ENCODE measurements at regions not wholly inside any gene's neighbourhood (a gene's known extent, or its start where the extent isn't known, plus 50 kb on each side); places are given as distances from the start of the nearest gene placed in this dataset.
A peak's percentile ranks its signal among the peaks of the same experiment; 100 is the strongest.
"Not testable (repeated sequence)": the region's sequence is repeated elsewhere in the genome, so short reads cannot be mapped to it uniquely, and the experiment has no call there.

DNA sequence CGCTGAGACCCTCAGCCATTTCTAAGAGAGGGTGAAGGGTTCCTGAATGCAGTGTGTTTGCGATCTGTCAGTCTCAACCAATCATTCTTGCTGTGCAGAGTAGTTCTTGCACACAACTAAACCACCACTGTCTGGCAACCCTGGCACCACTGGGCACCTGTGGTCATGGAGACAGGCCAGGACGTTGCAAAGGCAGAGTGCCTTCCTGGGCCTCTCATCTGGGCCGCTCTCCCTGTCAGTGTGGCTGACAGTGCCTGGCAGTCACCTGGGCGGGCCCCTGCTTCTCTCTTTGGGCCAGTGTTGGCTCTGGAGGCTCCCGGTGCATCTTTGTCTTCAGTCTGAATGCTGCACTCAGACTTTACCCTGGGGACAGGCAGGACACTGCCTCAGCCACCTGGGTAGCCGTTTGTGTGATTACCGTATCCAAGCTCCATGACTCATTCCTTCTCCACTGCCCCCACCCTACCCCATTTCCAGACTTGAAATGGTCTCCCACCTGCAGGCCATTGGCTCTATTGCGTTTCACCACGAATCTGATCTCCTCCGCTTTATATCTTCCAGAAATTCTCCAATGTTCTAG lies 104.6 kb upstream of the KLF13 start:
- DNase-seq: no peak

DNA sequence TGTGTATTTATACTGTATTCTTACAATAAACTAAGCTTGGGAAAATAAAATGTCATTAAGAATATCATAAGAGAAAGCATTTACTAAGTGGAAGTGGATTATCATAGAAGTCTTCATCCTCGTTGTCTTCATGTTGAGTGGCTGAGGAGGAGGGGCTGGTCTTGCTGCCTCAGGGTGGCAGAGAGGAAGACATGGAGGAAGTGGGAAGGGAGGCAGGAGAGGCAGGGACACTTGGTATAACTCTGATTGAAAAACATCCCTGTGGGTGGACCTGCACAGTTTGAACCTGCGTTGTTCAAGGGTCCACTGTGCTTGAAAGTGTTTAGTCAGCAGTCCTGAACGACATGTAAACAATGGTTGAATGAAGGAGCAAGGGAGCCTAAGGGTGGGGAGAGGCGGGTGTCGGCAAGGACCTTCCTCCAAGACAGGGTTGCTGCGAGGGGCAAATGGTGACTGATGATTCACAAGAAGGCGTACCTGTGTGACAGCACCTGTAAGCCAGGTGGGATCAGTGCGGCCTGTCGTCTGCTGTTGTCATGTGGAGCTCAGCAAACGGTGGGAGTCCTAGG lies 103.8 kb upstream of the KLF13 start:
- no peak for DNase-seq

DNA sequence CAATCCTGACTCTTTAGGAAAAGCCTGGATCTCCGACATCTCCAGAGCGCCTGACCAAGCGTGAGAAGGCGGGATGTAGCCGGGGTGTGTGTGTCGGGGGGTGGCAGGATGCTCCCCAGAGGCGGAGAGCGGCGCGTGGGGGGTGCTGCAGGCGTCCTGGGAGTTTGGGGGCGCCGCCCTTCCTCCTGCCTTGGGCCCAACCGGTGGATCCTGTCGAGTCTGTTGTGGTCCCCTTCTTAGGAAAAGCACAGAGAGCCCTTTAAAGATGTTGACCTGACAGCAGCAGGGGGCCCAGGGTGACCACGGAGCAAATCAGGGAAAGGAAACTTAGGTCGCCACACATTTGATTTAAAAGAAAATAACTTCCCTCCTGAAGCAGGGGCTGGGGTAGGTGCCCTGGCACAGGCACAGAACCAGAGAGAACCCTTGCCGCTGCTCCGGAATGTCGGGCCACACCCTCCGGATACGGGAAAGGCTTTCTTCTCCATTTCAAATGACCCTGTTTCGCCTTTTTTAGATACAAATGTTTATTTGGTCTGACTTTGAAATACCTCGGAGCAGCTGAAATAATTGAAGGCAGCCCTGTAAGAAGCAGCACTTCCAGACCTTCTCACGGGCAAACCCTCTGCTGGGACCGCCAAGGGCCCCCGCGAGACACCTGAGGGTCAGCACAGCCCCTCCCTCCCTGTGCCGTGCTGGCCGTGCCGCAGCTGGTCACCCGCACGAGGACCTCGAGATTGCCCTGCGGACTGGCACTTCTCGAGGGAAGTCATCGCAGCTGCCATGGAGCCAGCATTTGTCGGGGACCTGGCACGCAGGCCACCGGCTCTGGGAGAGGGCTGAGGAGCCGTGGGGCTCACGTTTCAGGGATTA lies 102.9 kb upstream of the KLF13 start:
- no peak for DNase-seq

DNA sequence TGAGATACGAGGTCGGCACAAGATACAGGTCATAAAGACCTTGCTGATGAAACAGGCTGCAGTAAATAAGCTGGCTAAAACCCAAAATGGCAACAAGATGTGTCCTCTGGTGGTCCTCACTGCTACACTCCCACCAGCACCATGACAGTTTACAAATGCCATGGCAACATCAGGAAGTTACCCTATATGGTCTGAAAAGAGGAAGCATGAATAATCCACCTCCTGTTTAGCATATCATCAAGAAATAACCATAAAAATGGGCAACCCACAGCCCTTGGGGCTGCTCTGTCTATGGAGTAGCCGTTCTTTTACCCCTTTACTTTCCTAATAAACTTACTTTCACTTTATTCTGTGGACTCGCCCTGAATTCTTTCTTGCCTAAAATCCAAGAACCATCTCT lies 102.0 kb upstream of the KLF13 start:
- not testable (repeated sequence) for DNase-seq

DNA sequence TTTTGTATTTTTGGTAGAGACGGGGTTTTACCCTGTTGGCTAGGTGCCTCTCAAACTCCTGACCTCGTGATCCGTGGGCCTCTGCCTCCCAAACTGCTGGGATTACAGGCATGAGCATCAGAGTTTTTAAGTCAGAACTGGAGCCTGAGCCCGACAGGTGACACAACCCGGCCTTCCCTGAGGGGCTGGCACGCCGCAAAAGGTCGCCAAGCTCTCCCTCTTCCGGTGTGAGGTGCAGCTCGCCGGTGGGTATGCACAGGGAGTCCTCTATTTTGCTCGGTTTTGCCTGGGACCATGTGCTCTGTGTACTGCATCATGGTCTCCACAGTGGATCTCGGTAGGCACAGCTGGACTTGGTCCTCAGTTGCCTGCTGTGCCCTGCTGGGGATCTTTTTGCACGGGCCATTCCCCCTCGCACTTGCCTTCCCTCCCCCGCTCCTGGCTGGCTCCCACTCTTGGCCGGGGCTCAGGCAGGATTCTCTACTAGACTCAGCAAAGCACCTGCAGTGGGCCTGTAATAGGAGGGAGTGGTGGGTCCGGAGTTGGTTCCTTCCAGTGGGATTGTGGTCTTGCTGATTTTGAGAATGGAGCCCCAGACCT lies 101.2 kb upstream of the KLF13 start:
- DNase-seq: no peak

DNA sequence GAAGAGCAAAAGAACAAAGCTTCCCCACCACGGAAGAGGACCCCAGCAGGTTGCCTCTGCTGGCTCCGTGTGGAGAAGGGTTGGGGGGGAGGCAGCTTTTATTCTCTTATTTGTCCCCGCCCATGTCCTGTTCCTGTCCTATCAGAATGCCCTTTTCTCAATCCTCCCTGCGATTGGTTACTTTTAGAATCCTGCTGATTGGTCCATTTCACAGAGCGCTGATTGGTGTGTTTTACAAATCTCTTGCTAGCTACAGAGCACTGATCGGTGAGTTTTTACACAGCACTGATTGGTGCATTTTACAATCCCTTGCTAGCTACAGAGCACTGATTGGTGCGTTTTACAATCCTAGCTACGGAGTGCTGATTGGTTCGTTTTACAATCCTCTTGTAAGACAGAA lies 100.6 kb upstream of the KLF13 start:
- DNase-seq: no peak

DNA sequence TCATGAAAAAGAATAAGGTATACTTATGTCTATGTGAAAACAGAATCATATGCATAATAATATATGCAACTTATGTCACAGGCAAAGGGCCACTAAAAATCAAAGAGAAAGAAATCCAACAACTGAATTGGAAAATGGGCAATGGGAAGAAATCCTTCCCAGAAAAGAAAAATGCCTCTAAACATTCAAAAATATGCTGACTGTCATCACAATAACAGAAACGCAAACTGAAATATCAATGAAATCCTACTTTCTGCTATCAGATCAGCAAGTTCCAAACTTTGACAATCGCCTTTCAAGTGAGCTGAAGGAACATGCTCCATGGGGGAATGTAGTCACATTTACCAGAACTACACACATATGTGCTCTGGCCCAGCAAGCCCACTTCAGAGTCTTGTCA lies 99.4 kb upstream of the KLF13 start:
- DNase-seq: no peak

DNA sequence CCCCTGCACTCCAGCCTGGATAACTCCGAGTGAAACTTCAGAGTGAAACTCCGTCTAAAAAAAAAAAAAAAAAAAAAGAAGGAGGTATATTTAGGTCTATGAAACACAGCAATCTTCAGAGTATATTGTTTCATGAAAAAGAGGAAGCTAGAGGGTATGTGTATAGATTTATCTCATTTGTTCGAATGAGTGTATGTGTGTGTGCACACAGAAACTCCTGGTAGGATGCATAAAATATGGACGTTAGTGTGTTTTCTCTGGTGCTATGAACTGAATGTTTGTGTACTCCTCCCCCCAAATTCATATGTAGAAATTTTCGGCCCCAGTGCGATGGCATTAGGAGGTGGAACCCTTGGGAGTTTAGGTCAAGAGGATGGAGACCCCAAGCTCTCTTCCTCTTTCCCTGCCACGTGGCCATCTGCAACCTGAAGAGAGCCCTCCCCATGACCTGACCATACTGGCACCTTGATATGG lies 98.6 kb upstream of the KLF13 start:
- no peak for DNase-seq

DNA sequence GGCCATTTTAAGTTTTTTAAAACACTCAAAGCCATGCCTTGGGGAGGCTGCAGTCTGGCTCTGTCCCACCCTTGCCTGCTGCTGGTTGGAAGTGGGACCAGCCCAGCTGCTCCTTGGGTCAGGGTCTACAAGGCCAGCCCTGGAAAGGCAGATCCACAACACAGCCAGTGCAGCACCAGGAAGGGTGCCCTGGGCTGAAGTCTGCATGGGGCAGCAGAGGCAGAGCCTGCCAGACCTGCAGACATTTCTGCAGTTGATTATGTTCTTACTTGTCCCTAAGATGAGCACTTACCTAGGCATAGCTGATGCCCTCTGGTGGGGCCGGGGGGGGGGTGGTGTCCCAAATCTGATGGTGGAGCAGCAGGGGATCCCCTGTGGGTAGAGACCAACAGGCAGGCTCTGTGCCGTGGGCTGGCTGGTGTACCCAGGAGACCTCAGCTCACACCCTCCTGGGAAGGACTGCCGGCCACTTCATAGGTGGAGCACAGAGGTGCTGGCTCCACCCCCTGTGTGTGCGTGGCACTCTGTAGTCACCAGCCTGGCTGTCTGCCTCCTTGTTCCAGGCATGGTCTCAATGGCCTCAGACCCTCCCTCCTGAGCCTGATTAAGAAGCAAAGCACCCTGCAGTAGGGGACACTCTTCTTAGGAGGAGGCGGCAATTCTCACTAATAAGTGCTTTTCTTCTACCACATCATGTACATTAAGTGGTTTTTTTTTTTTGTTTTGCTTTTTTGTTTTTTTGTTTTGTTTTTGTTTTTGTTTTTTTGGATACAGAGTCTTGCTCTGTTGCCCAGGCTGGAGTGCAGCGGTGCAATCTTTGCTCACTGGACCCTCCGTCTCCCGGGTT lies 97.4 kb upstream of the KLF13 start:
- DNase-seq: no peak

DNA sequence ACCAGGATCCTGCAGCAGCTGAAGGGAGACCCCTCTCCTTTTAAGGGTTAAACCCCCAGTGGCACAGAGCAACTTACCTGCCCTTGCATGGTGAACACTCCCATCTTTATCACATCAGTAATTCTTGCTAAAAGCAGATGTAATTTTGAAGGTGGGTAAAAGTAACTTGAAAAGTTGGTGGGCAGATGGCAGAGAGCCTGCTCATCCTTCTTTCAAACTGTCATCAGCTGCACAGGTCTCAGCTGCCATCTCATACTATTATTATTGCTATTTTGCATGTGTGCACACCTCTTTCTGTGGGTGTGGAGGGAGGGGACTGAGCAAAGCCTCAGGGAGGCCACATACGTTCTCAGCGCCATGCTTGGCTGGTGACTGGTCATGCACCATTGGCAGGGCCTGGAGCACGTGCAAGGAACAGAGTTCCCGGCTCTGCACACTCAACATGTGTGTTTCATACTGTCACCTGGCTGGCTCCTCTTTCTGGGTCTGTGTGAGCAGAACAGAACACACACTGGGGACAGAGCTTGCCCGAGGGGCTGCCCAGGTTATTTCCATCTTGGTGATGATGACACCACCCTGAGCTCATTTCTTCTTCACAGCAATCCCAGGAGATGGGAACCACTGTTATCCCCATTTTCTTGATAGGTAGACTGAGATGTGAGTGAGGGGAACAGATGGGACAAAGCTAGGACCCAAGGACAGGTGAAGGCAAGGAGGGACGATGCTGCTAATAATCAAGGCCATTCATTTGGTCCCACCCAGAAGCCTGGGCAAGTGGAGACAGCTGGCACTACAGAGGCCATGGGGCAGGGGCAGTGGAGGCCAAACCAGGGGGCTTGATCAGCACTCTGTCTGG lies 95.8 kb upstream of the KLF13 start:
- no peak for DNase-seq

DNA sequence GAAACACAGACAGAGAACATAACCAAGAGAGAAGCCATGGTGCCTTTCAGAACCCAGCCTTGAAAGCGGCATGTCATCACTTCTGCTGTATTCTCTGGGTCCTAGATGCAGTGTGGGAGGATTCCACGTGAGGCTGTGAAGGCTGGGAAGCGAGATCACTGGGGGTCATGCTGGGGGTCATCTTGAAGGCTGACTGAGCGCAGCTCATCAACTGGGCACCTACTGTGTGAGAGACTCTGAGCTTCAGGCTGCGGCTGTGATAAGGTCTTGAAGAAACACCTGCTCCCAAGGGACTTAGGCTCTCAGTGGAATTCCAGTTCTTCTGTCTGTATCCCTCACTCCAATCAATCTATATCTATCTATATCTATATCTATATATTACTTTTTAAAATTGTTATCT lies 91.8 kb upstream of the KLF13 start:
- no peak for DNase-seq

DNA sequence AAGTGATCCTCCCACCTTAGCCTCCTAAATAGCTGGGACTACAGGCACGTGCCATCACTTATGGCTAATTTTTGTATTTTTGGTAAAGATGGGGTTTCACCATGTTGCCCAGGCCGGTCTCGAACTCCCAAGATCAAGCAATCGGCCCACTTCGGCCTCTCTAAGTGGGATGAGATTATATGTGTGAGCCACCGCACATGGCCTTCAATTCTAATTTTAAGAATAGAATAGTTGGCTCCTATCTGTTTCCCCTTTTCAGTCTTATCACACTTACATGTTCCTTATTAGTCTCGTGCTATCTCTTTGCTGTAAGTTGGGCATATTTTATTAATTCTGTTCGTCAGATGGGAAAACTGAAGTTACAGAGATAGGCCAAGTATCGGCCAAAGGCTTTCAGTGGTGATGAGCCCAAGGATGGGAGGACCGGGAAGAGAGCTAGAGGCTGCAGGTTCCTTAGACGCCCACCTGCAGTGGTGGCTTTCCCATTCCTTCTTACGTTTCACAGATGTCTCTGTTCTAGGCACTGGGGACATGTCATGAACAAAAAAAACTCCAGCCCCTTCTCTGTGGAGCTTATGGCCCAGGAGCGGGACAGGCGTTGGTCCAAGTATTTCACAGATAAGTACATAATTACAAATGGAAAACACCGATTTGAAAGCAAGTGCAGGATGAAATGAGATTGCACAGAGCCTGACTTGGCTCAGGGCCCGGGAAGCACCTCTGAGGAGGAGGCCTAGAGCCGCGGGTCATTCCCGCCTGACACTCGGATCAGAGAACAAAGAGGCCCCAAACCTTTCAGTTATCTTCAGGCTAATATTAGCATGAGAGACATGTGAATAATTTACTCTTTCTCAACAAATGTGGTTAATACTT lies 91.1 kb upstream of the KLF13 start:
- DNase-seq: peak; percentile 41

DNA sequence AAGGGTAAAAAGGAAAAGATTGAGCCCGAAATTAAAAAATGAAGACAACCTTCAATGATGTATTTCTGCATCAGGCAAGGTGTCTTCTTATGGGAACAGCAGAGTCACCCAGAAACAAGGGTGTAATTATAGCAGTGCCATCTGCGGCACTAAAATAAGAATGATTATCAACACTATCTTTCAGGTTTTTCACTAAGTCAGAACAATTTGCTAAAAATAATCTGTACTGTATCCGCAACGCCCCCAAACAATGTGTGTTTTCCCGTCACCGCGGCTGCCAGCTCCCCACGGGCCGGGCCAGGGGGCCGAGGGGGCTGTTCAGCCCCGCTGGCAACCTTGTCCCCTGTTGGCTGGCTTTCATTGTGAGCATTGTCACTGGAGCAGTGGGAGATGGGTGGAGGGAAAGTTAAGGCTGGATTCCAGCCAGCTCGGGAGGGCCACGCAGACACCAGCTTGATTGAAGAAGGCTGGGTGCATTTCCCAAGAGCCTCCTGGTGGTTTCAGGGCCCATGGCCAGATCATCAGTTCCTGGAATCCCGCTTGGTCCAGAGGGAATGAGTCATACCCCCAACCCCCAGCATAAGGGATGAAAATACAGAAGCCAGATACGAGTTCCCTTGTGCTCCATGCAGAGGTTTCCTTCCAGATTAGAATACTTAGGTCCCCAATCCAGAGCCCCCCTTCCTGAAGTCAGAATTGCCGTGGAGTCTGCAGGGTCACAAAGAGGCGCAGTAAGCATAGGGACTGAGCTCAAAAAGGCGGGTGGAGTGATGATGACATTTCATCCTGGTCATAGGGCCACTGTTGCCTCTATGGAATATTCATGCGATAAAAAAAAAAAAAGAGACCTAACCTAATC lies 90.2 kb upstream of the KLF13 start:
- peak; percentile 13 for DNase-seq

DNA sequence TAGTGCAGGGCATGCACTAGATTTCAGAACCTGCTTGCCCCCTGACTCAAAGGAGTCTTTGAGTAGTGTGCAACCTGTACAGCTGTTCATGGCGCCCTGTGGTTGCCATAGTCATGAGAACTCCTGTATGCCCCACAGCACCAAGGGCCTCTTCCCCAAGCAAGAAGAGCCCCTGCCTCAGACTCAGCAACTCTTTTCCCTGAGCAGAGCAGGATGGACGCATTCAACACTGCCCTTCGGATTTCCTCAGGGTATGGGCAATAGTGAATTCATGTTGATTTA lies 89.7 kb upstream of the KLF13 start:
- DNase-seq: no peak

DNA sequence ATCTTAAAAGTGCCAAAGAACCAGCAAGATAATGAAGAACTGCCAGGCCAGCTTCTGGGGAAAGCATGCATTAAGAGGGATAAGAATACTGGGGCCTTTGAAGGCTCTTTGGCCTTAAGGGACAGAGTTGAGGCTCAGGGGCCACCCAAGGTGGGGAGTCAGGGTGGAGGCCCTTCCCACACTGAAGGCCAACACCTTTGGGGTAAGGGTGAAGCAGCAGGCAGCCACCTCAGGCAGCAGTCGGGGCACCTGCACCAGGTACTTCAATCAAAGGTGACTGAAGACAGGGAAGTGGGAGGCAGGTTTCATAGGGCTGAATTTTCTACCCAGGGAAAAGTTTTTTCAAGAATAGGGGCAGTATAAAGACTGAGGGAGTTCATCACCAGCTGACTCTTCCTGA lies 87.7 kb upstream of the KLF13 start:
- DNase-seq: no peak

DNA sequence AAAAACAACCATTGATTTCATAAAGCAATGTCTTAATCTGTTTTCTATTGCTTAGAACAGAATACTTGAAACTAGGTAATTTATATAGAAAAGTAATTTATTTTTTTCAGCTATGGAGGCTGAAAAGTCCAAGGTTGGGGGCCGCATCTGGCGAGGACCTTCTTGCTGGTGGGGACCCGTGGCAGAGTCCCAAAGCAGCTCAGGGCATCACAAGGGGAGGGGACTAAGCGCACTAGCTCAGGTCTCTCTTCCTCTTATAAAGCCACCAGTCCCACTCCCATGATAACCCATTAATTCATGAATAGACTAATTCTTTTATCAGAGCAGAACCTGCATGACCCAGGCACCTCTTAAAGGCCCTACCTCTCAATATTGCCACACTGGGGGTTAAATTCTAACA lies 87.2 kb upstream of the KLF13 start:
- DNase-seq: no peak

DNA sequence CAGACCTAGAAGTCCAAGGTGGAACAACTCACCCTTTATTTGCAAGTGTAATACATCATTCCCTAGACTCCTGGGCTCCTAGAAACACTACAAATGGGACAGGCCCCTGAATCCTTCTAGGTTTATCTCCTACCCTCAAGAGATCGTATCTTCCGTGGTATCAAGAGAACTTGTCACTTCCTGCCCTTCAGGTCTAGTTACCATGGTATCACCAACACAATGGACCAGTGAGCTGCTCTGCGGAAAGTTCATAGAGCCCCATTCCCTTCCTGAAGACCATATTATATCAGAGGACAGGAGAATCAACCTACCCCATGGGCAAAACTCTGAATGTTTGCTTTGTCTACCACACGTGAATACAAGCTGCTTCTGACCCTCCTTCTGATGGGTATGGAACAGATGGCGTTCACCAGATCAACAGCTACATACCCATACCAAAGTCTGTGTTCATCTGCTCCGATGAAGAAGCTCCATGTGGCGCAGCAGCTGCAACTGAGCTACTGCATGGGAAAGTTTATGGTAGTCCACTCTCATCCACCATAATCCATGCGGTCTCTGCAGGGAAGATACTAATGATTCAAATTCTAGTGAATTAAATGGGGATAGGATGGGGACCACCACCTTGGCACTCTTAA lies 84.6 kb upstream of the KLF13 start:
- DNase-seq: no peak

DNA sequence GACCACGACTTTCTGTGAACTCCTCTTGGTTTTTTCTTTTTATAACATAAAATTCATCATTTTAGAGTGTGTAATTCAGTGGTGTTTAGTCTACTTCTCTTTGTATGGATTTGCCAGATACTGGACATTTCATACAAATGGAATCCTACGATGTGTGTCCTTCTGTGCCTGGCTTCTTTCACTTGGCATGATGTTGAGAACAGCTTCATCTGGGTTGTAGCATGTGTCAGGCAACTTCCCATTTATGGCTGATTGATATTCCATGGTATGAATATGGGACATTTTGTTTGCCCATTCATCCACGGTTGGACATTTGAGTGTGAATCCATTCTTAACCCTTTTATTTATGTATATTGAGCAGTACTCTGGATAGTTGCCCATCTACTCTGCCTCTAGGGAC lies 82.7 kb upstream of the KLF13 start:
- no peak for DNase-seq

DNA sequence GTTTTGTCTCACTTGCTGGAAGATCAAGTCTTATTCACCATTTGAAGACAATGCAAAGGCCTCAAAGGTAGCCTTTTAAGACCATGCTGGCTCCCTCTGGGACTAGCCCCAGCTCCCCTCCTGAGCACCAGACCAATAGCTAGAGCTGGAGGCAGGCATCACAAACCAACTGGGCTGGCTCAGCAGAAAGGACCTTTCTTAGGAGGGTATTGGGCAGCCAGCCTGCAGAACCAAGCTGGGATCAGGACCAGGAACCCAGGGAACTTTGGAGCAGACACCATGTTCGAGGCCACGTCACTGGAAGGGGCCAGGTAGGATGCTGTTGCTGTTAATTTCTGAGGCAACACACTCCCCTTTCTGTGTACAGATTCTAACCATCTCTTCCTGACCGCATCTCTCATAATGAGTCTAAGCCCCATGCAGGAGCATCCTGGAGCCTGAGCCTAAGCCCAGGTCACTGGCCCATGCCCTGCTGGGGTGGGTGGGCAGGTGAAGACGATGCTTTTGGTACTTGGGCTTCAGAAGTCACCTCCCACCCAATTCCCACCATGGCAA lies 81.4 kb upstream of the KLF13 start:
- no peak for DNase-seq

Data from NCI-H2107 (cell line).